ENCODE measurements at regions not wholly inside any gene's neighbourhood (a gene's known extent, or its start where the extent isn't known, plus 50 kb on each side); places are given as distances from the start of the nearest gene placed in this dataset.

DNA sequence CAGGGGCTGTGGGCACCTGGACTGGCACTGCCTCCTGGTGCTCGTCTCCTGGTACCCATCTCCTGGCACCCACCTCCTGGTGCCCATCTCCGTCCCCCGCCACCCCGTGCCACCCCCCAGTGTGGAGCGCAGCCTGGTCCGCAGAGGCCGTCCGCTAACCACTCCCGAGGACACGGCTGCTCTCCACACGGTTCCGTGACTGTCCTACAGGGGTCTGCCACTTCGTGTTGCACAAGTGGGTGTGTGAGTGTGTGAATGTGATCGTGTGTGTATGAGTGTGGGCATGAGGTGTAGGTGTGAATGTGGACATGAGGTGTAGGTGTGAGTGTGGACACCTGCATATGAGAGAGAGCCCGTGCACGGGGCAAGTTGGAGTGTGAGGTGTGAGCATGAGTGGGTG, 119.4 kb upstream of the HS6ST1 start:
- no peak for TF ChIP-seq CTCF (conservative IDR thresholded peaks at IDR 0.05)
- TF ChIP-seq EZH2 (IDR thresholded peaks at IDR 0.05; ENCODE audit: low read depth), result no peak
